A673 (cell line): ENCODE measurements at regions not wholly inside any gene's neighbourhood (a gene's known extent, or its start where the extent isn't known, plus 50 kb on each side); places are given as distances from the start of the nearest gene placed in this dataset.

ENCODE experiments used
- CTCF ChIP-seq: fragments of 300-800, 200-600 bp; sonication (generic); conservative IDR thresholded peaks from 2 replicates; pipeline ENCODE4 v1.5.1; 2017; ENCODE audit warnings: low read depth, mild to moderate bottlenecking, antibody characterized with exemption, low read length, moderate library complexity, mixed read lengths
- EZH2 ChIP-seq: fragments of 200-600 bp; sonication (generic); IDR thresholded peaks from 2 replicates; pipeline ENCODE4 v1.6.1; 2017; ENCODE audit warnings: borderline replicate concordance, low read depth, mild to moderate bottlenecking, mixed read lengths, antibody characterized with exemption, low read length; ENCODE audit not compliant: poor library complexity, severe bottlenecking

- TF ChIP-seq CTCF, result no peak
- no peak for TF ChIP-seq EZH2
These were observed 52.0 kb upstream of the CPM start for GRCh38 chr12:68984796-68985573.
